Stimulated activated CD4-positive, alpha-beta T cell treated with anti-CD3 and anti-CD28 coated beads, TNF-alpha, amount 100 ng/mL, for 24 hours (primary cell): ENCODE measurements at regions not wholly inside any gene's neighbourhood (a gene's known extent, or its start where the extent isn't known, plus 50 kb on each side); places are given as distances from the start of the nearest gene placed in this dataset.
"Not testable (repeated sequence)": the region's sequence is repeated elsewhere in the genome, so short reads cannot be mapped to it uniquely, and the experiment has no call there.

Experiments
- DNase-seq, 3 experiments: peaks; one replicate each; pipeline ENCODE4 v3.0.0-alpha.2; 2020; ENCODE audit warnings: low read depth in 3 of 3

- DNase-seq = no peak
Measured at GRCh38 chr5:88666761-88667495, 216.1 kb downstream of the MEF2C start.

GRCh38 chr5:88665750-88666215 is 217.2 kb downstream of the MEF2C start:
- DNase-seq = no peak

GRCh38 chr5:88664645-88665044 is 218.3 kb downstream of the MEF2C start:
- no peak for DNase-seq

- DNase-seq = no peak
Measured at GRCh38 chr5:88663793-88664216, 219.2 kb downstream of the MEF2C start.

- DNase-seq = no peak
Measured at GRCh38 chr5:88662846-88663245, 220.1 kb downstream of the MEF2C start.

- no peak for DNase-seq
Measured at GRCh38 chr5:88661806-88662207, 221.2 kb downstream of the MEF2C start.

- no peak for DNase-seq
Measured at GRCh38 chr5:88660947-88661805, 221.8 kb downstream of the MEF2C start.

GRCh38 chr5:88660264-88660946 is 222.6 kb downstream of the MEF2C start:
- no peak for DNase-seq

- DNase-seq = no peak
Measured at GRCh38 chr5:88659529-88660263, 223.3 kb downstream of the MEF2C start.

GRCh38 chr5:88658886-88659285 is 224.1 kb downstream of the MEF2C start:
- no peak for DNase-seq

- no peak for DNase-seq
Measured at GRCh38 chr5:88657906-88658775, 224.8 kb downstream of the MEF2C start.

GRCh38 chr5:88657136-88657535 is 225.8 kb downstream of the MEF2C start:
- no peak for DNase-seq

- no peak for DNase-seq
Measured at GRCh38 chr5:88656221-88656950, 226.6 kb downstream of the MEF2C start.

- DNase-seq = no peak
Measured at GRCh38 chr5:88653471-88653870, 229.5 kb downstream of the MEF2C start.

GRCh38 chr5:88647901-88648300 is 235.1 kb downstream of the MEF2C start:
- no peak for DNase-seq

- DNase-seq = no peak
Measured at GRCh38 chr5:88646866-88647265, 236.1 kb downstream of the MEF2C start.

- no peak for DNase-seq
Measured at GRCh38 chr5:88644676-88645075, 238.3 kb downstream of the MEF2C start.

GRCh38 chr5:88643315-88643714 is 239.7 kb downstream of the MEF2C start:
- no peak for DNase-seq

- DNase-seq = no peak
Measured at GRCh38 chr5:88634014-88634413, 249.0 kb downstream of the MEF2C start.

- not testable (repeated sequence) for DNase-seq
Measured at GRCh38 chr5:88622890-88623289, 260.1 kb downstream of the MEF2C start.
